H1 (cell line): ENCODE measurements at regions not wholly inside any gene's neighbourhood (a gene's known extent, or its start where the extent isn't known, plus 50 kb on each side); places are given as distances from the start of the nearest gene placed in this dataset.

Experiments
- CTCF ChIA-PET: fragments of 300-600 bp; sonication (Branson Sonifier 250); formaldehyde crosslinking; loops from one replicate; lab custom pipeline; 2021; ENCODE audit not compliant: partially characterized antibody; lab: Charles Lee
- POLR2A ChIA-PET: fragments of 300-600 bp; sonication (Branson Sonifier 250); formaldehyde crosslinking; loops from one replicate; lab custom pipeline; 2021; ENCODE audit warnings: inconsistent platforms; ENCODE audit not compliant: partially characterized antibody; lab: Charles Lee
- DNase-seq, 2 experiments: peaks; one replicate each; pipeline versions ENCODE4 v3.0.0 to v3.0.0-alpha.2; 2010 to 2022; ENCODE audit warnings: low spot score in 2 of 2, low read depth in 1 of 2, mixed read lengths in 1 of 2
- FAIRE-seq: peaks from 2 replicates; lab custom pipeline; 2011; peaks lifted over from hg19 to GRCh38; lab: Jason Lieb, UNC
- H2AFZ ChIP-seq: 2 replicates; pipeline ENCODE4 v1.8.1; 2012; ENCODE audit warnings: low read length, inconsistent platforms
- H2AK5ac ChIP-seq: 2 replicates; pipeline ENCODE4 v1.6.1; 2013; ENCODE audit warnings: low read depth, low read length
- H2BK120ac ChIP-seq: replicated peaks from 2 replicates; pipeline ENCODE3; 2013; ENCODE audit warnings: low read depth, low read length, inconsistent platforms
- H2BK12ac ChIP-seq: 2 replicates; pipeline ENCODE4 v1.6.1; 2013; ENCODE audit warnings: low read depth, low read length
- H2BK15ac ChIP-seq: 2 replicates; pipeline ENCODE4 v1.6.1; 2013; ENCODE audit warnings: low read length
- H2BK20ac ChIP-seq: 2 replicates; pipeline ENCODE4 v1.6.1; 2013; ENCODE audit warnings: low read length
- H2BK5ac ChIP-seq: 2 replicates; pipeline ENCODE4 v1.6.1; 2013; ENCODE audit warnings: low read depth, low read length
- H3K14ac ChIP-seq: 2 replicates; pipeline ENCODE4 v1.6.1; 2013; ENCODE audit warnings: inconsistent platforms; ENCODE audit not compliant: insufficient read length
- H3K18ac ChIP-seq: 2 replicates; pipeline ENCODE4 v1.6.1; 2013; ENCODE audit warnings: low read length; ENCODE audit errors: extremely low read depth
- H3K23ac ChIP-seq: 2 replicates; pipeline ENCODE4 v1.6.1; 2013; ENCODE audit warnings: inconsistent platforms; ENCODE audit not compliant: insufficient read length
- H3K23me2 ChIP-seq: 2 replicates; pipeline ENCODE4 v1.6.1; 2013; ENCODE audit warnings: low read depth, low read length
- H3K27ac ChIP-seq: 2 replicates; pipeline ENCODE4 v1.6.1; 2011; ENCODE audit warnings: low read depth, low read length, inconsistent platforms
- H3K27me3 ChIP-seq, 4 experiments: replicated peaks in 1 of 4; 1 replicate in 1 of 4; 2 replicates in 3 of 4; pipeline versions ENCODE4 v1.6.1 to v1.8.1; 2011 to 2013; ENCODE audit warnings: low read length in 3 of 4, mild to moderate bottlenecking in 3 of 4, inconsistent platforms in 2 of 4, mixed read lengths in 2 of 4, moderate library complexity in 1 of 4; ENCODE audit not compliant: control insufficient read depth in 3 of 4, insufficient read depth in 3 of 4; ENCODE audit errors: extremely low read depth in 1 of 4
- H3K36me3 ChIP-seq, 4 experiments: 2 replicates each; pipeline versions ENCODE4 v1.6.1 to v1.8.1; 2011 to 2013; ENCODE audit warnings: mild to moderate bottlenecking in 4 of 4, low read length in 3 of 4, moderate library complexity in 2 of 4, control low read depth in 1 of 4, inconsistent platforms in 1 of 4; ENCODE audit not compliant: insufficient read depth in 4 of 4, control insufficient read depth in 2 of 4
- H3K4ac ChIP-seq: replicated peaks from 2 replicates; pipeline ENCODE3; 2013; ENCODE audit warnings: low read length, low read depth, mixed read lengths, inconsistent platforms; ENCODE audit not compliant: insufficient read length
- H3K4me1 ChIP-seq, 4 experiments: replicated peaks in 1 of 4; 1 replicate in 1 of 4; 2 replicates in 3 of 4; pipeline versions ENCODE4 v1.6.1 to v1.8.1; 2011 to 2013; ENCODE audit warnings: low read length in 3 of 4, inconsistent platforms in 2 of 4, mixed read lengths in 1 of 4; ENCODE audit not compliant: insufficient read depth in 4 of 4, control insufficient read depth in 3 of 4
- H3K4me2 ChIP-seq, 2 experiments: 2 replicates each; pipeline versions ENCODE4 v1.6.1 to v1.8.1; 2011 to 2013; ENCODE audit warnings: low read depth in 2 of 2, low read length in 2 of 2, control low read depth in 1 of 2, inconsistent platforms in 1 of 2, mild to moderate bottlenecking in 1 of 2; ENCODE audit not compliant: insufficient read depth in 1 of 2
- H3K4me3 ChIP-seq, 4 experiments: fragments of 200-600, 300-600 bp in 1 of 4; sonication (generic), shearing (Covaris generic), sonication (Bioruptor Twin) in 1 of 4; 2 replicates each; pipeline versions ENCODE4 v1.5.1 to v1.8.1; 2011 to 2016; ENCODE audit warnings: low read length in 4 of 4, low read depth in 3 of 4, control low read depth in 2 of 4, inconsistent platforms in 2 of 4, mild to moderate bottlenecking in 2 of 4, mixed read lengths in 1 of 4, moderate library complexity in 1 of 4; ENCODE audit not compliant: insufficient read depth in 2 of 4; ENCODE audit errors: extremely low read depth in 1 of 4
- H3K56ac ChIP-seq: replicated peaks from 2 replicates; pipeline ENCODE3; 2013; ENCODE audit warnings: low read depth, mild to moderate bottlenecking, mixed read lengths, low read length, inconsistent platforms; ENCODE audit not compliant: insufficient read length
- H3K79me1 ChIP-seq: 2 replicates; pipeline ENCODE4 v1.6.1; 2013; ENCODE audit warnings: low read depth, low read length, control low read depth
- H3K79me2 ChIP-seq, 2 experiments: 2 replicates each; pipeline versions ENCODE4 v1.6.1 to v1.8.1; 2012 to 2013; ENCODE audit warnings: low read length in 2 of 2, mild to moderate bottlenecking in 2 of 2, inconsistent platforms in 1 of 2; ENCODE audit not compliant: insufficient read depth in 2 of 2, control insufficient read depth in 1 of 2
- H3K9ac ChIP-seq, 4 experiments: replicated peaks in 1 of 4; 1 replicate in 1 of 4; 2 replicates in 3 of 4; pipeline versions ENCODE4 v1.6.1 to v1.8.1; 2011 to 2013; ENCODE audit warnings: low read depth in 3 of 4, low read length in 3 of 4, control low read depth in 2 of 4, mild to moderate bottlenecking in 2 of 4, moderate library complexity in 2 of 4, inconsistent platforms in 1 of 4; ENCODE audit errors: extremely low read depth in 1 of 4
- H3K9me3 ChIP-seq, 2 experiments: 2 replicates each; pipeline versions ENCODE4 v1.6.1 to v1.8.1; 2012 to 2013; ENCODE audit warnings: mild to moderate bottlenecking in 2 of 2, moderate library complexity in 2 of 2, control low read depth in 1 of 2, inconsistent platforms in 1 of 2, low read depth in 1 of 2, low read length in 1 of 2, mixed read lengths in 1 of 2; ENCODE audit not compliant: insufficient read depth in 2 of 2
- H4K20me1 ChIP-seq, 2 experiments: replicated peaks in 1 of 2; 2 replicates each; pipeline versions ENCODE3 to v1.8.1; 2011 to 2013; ENCODE audit warnings: inconsistent platforms in 2 of 2, low read length in 2 of 2, mild to moderate bottlenecking in 1 of 2; ENCODE audit not compliant: insufficient read depth in 2 of 2, control insufficient read depth in 1 of 2
- H4K5ac ChIP-seq: 2 replicates; pipeline ENCODE4 v1.6.1; 2013; ENCODE audit warnings: low read length, low read depth, mixed read lengths, inconsistent platforms; ENCODE audit not compliant: insufficient read length
- H4K8ac ChIP-seq: 2 replicates; pipeline ENCODE4 v1.8.0; 2013; ENCODE audit warnings: mild to moderate bottlenecking, moderate library complexity, low read length, inconsistent platforms; ENCODE audit not compliant: insufficient read depth; ENCODE audit errors: extremely low read depth
- H4K91ac ChIP-seq: replicated peaks from 2 replicates; pipeline ENCODE3; 2013; ENCODE audit warnings: low read length, mixed read lengths, inconsistent platforms; ENCODE audit not compliant: insufficient read length
- BACH1 ChIP-seq: IDR thresholded peaks from 2 replicates; pipeline ENCODE4 v1.6.1; 2012; ENCODE audit warnings: low read length, improper control_type of control experiment
- CBX5 ChIP-seq: fragments of 300-800, 300-1000 bp; sonication (generic); IDR thresholded peaks from 2 replicates; pipeline ENCODE4 v1.7.1; 2016; ENCODE audit warnings: antibody characterized with exemption, low read length, low read depth
- CBX8 ChIP-seq: fragments of 300-800, 300-1000 bp; sonication (generic); IDR thresholded peaks from 2 replicates; pipeline ENCODE4 v1.7.1; 2016; ENCODE audit warnings: low read depth, low read length, borderline replicate concordance
- CHD2 ChIP-seq: IDR thresholded peaks from 2 replicates; pipeline ENCODE4 v1.6.1; 2012; ENCODE audit warnings: low read length, improper control_type of control experiment
- HDAC6 ChIP-seq: IDR thresholded peaks from one replicate; pipeline ENCODE4 v1.7.1; 2012; ENCODE audit warnings: low read depth, mild to moderate bottlenecking, inconsistent platforms, low read length, moderate library complexity
- KDM5A ChIP-seq: fragments of 200-600 bp; IDR thresholded peaks from 2 replicates; pipeline ENCODE4 v1.7.1; 2012; ENCODE audit warnings: mild to moderate bottlenecking, low read length, inconsistent platforms, mixed read lengths
- MAX ChIP-seq: IDR thresholded peaks from 2 replicates; pipeline ENCODE4 v1.6.1; 2012; ENCODE audit warnings: inconsistent platforms
- RFX5 ChIP-seq: IDR thresholded peaks from 2 replicates; pipeline ENCODE4 v1.6.1; 2011; ENCODE audit warnings: low read depth, low read length, improper control_type of control experiment, borderline replicate concordance
- RNF2 ChIP-seq: fragments of 200-900, 300-1000 bp; sonication (generic); IDR thresholded peaks from 2 replicates; pipeline ENCODE4 v1.7.1; 2016; ENCODE audit warnings: borderline replicate concordance, low read depth, mild to moderate bottlenecking, antibody characterized with exemption, low read length; ENCODE audit not compliant: poor library complexity, severe bottlenecking; ENCODE audit errors: missing control alignments
- SIRT6 ChIP-seq: IDR thresholded peaks from one replicate; pipeline ENCODE4 v1.7.1; 2012; ENCODE audit warnings: low read length, inconsistent platforms
- SP4 ChIP-seq: IDR thresholded peaks from 2 replicates; pipeline ENCODE4 v1.6.1; 2012; ENCODE audit warnings: low read length, inconsistent platforms
- TCF12 ChIP-seq: IDR thresholded peaks from 2 replicates; pipeline ENCODE4 v1.6.1; 2011; ENCODE audit warnings: low read depth, mild to moderate bottlenecking, low read length
- WGBS, 2 experiments: shearing (Covaris generic) in 1 of 2; methylation state at CpG; one replicate each; pipeline versions ENCODE4 v1.1.6 to v1.1.7; 2013 to 2015; ENCODE audit warnings: low lambda C conversion rate in 2 of 2, mixed read lengths in 2 of 2, inconsistent platforms in 1 of 2, low coverage in 1 of 2, missing lambda C conversion rate in 1 of 2; ENCODE audit not compliant: insufficient replicate concordance in 2 of 2, insufficient coverage in 1 of 2, insufficient read length in 1 of 2; ENCODE audit errors: extremely low coverage in 1 of 2, missing lambda C conversion rate in 1 of 2; 5-methylcytosine and 5-hydroxymethylcytosine counted together

GRCh38 chr17:79364315-79365094 is 246.3 kb downstream of the RBFOX3 start:
- WGBS, 2 experiments = 87% methylated on average over 14 of the region's 14 CpGs; no CpG with 5 or more reads in 1 of the 2 experiments
- FAIRE-seq = no peak
- H3K23ac ChIP-seq = no peak overlapping the region
- ChIA-PET CTCF (interaction anchor here (0.7 kb wide), 1 partner anchor 1559 kb away, joined by 3 read pairs; no protein-coding TSS in a partner anchor), POLR2A (no interaction called here)
- no peak overlapping the region for H2BK20ac ChIP-seq
- H4K8ac ChIP-seq = no peak overlapping the region
- DNase-seq = no peak
- H3K23me2 ChIP-seq = no peaks in the 10 kb centered on the region
- H3K18ac ChIP-seq = no peak overlapping the region
- peaks cover 0 to 2% (median 0%) of the 10 kb centered on the region in 4 experiments; a peak in 3 of 7 replicates for H3K27me3 ChIP-seq
- no peak overlapping the region for H2AFZ ChIP-seq
- H3K79me2 ChIP-seq = no peaks in the 10 kb centered on the region
- peaks cover 0 to 2% of the 10 kb centered on the region in 2 experiments for H4K20me1 ChIP-seq
- no peak overlapping the region; a peak in 1 of 7 replicates for H3K9ac ChIP-seq
- no peak overlapping the region for H4K5ac ChIP-seq
- H3K79me1 ChIP-seq = no peaks in the 10 kb centered on the region
- no peak overlapping the region for H2BK5ac ChIP-seq
- H3K4me3 ChIP-seq = no peak overlapping the region
- H3K4ac ChIP-seq = no peak overlapping the region
- no peak overlapping the region for H3K4me2 ChIP-seq
- no peak overlapping the region for H2BK12ac ChIP-seq
- no peak overlapping the region for H2BK15ac ChIP-seq
- H3K4me1 ChIP-seq = no peaks in the 10 kb centered on the region
- H4K91ac ChIP-seq = no peak overlapping the region
- H3K9me3 ChIP-seq = no peaks in the 10 kb centered on the region
- H3K14ac ChIP-seq = no peak overlapping the region
- H2BK120ac ChIP-seq = no peak overlapping the region
- TF ChIP-seq RNF2 = no peak
- no peak for TF ChIP-seq CHD2
- TF ChIP-seq SIRT6 = no peak
- TF ChIP-seq MAX = no peak
- TF ChIP-seq TCF12 = no peak
- TF ChIP-seq BACH1 = no peak
- no peak for TF ChIP-seq CBX5
- TF ChIP-seq CBX8 = no peak
- no peak for TF ChIP-seq HDAC6
- no peak for TF ChIP-seq RFX5
- no peak for TF ChIP-seq KDM5A
- TF ChIP-seq SP4 = no peak
- no peak overlapping the region for H3K27ac ChIP-seq
- H2AK5ac ChIP-seq = no peak overlapping the region
- H3K56ac ChIP-seq = no peak overlapping the region
- H3K36me3 ChIP-seq = no peaks in the 10 kb centered on the region
